OCI-LY3 (cell line): ENCODE measurements at regions not wholly inside any gene's neighbourhood (a gene's known extent, or its start where the extent isn't known, plus 50 kb on each side); places are given as distances from the start of the nearest gene placed in this dataset.

ENCODE experiments used
- CTCF ChIP-seq: fragments of 200-600, 300-600 bp; sonication (generic); IDR thresholded peaks from 2 replicates; pipeline ENCODE4 v1.5.1; 2014; ENCODE audit warnings: antibody characterized with exemption, low read length, low read depth
- EZH2phosphoT487 ChIP-seq: fragments of 200-600 bp; shearing (Covaris generic); IDR thresholded peaks from 2 replicates; pipeline ENCODE4 v1.6.1; 2018; ENCODE audit warnings: antibody characterized with exemption, mixed run types, low read depth

GRCh38 chrX:138923805-138924204, 212.3 kb upstream of the FGF13 start:
- TF ChIP-seq CTCF: no peak
- TF ChIP-seq EZH2phosphoT487: no peak
